ENCODE measurements at regions not wholly inside any gene's neighbourhood (a gene's known extent, or its start where the extent isn't known, plus 50 kb on each side); places are given as distances from the start of the nearest gene placed in this dataset.

GRCh38 chr3:178258121-178258520 is 278.1 kb upstream of the KCNMB2 start:
- DNase-seq (ENCODE audit: low read depth, low spot score) (no peak), FAIRE-seq (no peak)
- dilution Hi-C loops (cut with MboI; ENCODE audit: extremely low pct_ligation_motif_present, low sequenced_read_pairs) (no loop called here), intact Hi-C loops (cut with micrococcal nuclease) (loop anchor here (5.0 kb wide), 2 partner anchors 176 to 1061 kb away; partner anchors contain the start of gene TBL1XR1)
- TF ChIP-seq POLR2AphosphoS5 (IDR thresholded peaks at IDR 0.05; ENCODE audit: insufficient read depth, low read depth, low read length) (no peak), CTCF (IDR thresholded peaks at IDR 0.05; ENCODE audit: extremely low read depth in 1 of 2, insufficient read depth in 1 of 2, low read depth in 1 of 2, low read length in 2 of 2) (no peak), MAX (IDR thresholded peaks at IDR 0.05; ENCODE audit: insufficient read depth, insufficient read length) (no peak), FOS (IDR thresholded peaks at IDR 0.05; ENCODE audit: borderline replicate concordance, insufficient read depth, low read length) (no peak)
- H3K27me3 ChIP-seq (ENCODE audit: control insufficient read depth in 2 of 2, insufficient read depth in 2 of 2, low read length in 2 of 2): no peaks in the 10 kb centered on the region
- H2AFZ ChIP-seq (ENCODE audit: low read depth, low read length): no peak overlapping the region
- H3K27ac ChIP-seq (ENCODE audit: insufficient read depth, low read depth, low read length): no peak overlapping the region
- no peaks in the 10 kb centered on the region for H3K79me2 ChIP-seq (ENCODE audit: control insufficient read depth, insufficient read depth, low read length)
- H3K9ac ChIP-seq (replicated peaks; ENCODE audit: extremely low read depth, insufficient read depth, low read length): no peak overlapping the region
- ChIA-PET CTCF (no interaction called here), POLR2A (no interaction called here)
- H3K9me3 ChIP-seq (replicated peaks; ENCODE audit: control insufficient read depth, insufficient read depth, low read length): no peaks in the 10 kb centered on the region
- H3K36me3 ChIP-seq (ENCODE audit: control insufficient read depth in 2 of 2, extremely low read depth in 1 of 2, insufficient read depth in 2 of 2, low read length in 2 of 2): no peaks in the 10 kb centered on the region
- no peak overlapping the region for H3K4me3 ChIP-seq (replicated peaks in 1 of 3; ENCODE audit: insufficient read depth in 1 of 3, low read depth in 1 of 3, low read length in 3 of 3)
- H3K4me2 ChIP-seq (ENCODE audit: insufficient read depth, low read length): no peak overlapping the region
- H3K4me1 ChIP-seq (ENCODE audit: control insufficient read depth, extremely low read depth, insufficient read depth, low read length): peaks cover 22% of the 10 kb centered on the region
- no peaks in the 10 kb centered on the region for H3K9me1 ChIP-seq (replicated peaks; ENCODE audit: control insufficient read depth, extremely low read depth, insufficient read depth, low read length)
- no TSS peak for BruUV-seq (replicated peaks)
- no peaks in the 10 kb centered on the region for H4K20me1 ChIP-seq (replicated peaks; ENCODE audit: control insufficient read depth, extremely low read depth, insufficient read depth, low read length)

- Histone ChIP-seq H3K4me1 (ENCODE audit: control insufficient read depth, extremely low read depth, insufficient read depth, low read length) (peaks cover 29% of the 10 kb centered on the region), H3K27ac (ENCODE audit: insufficient read depth, low read depth, low read length) (no peak overlapping the region), H3K27me3 (ENCODE audit: control insufficient read depth in 2 of 2, insufficient read depth in 2 of 2, low read length in 2 of 2) (no peaks in the 10 kb centered on the region), H3K36me3 (ENCODE audit: control insufficient read depth in 2 of 2, extremely low read depth in 1 of 2, insufficient read depth in 2 of 2, low read length in 2 of 2) (no peaks in the 10 kb centered on the region), H3K9me1 (replicated peaks; ENCODE audit: control insufficient read depth, extremely low read depth, insufficient read depth, low read length) (no peaks in the 10 kb centered on the region), H3K4me3 (replicated peaks in 1 of 3; ENCODE audit: insufficient read depth in 1 of 3, low read depth in 1 of 3, low read length in 3 of 3) (no peak overlapping the region), H4K20me1 (replicated peaks; ENCODE audit: control insufficient read depth, extremely low read depth, insufficient read depth, low read length) (no peaks in the 10 kb centered on the region), H3K9ac (replicated peaks; ENCODE audit: extremely low read depth, insufficient read depth, low read length) (no peak overlapping the region), H3K4me2 (ENCODE audit: insufficient read depth, low read length) (no peak overlapping the region), H3K79me2 (ENCODE audit: control insufficient read depth, insufficient read depth, low read length) (no peaks in the 10 kb centered on the region), H3K9me3 (replicated peaks; ENCODE audit: control insufficient read depth, insufficient read depth, low read length) (no peaks in the 10 kb centered on the region), H2AFZ (ENCODE audit: low read depth, low read length) (no peak overlapping the region)
- no TSS peak for BruUV-seq (replicated peaks)
- CTCF ChIA-PET: no interaction called here
- POLR2A ChIA-PET: no interaction called here
- no peak for TF ChIP-seq JUN (IDR thresholded peaks at IDR 0.05; ENCODE audit: borderline replicate concordance, insufficient read depth, insufficient read length, low read depth)
- TF ChIP-seq GATA2 (IDR thresholded peaks at IDR 0.05; ENCODE audit: insufficient read depth, insufficient read length, low read depth, low read length): no peak
- no peak for TF ChIP-seq POLR2A (IDR thresholded peaks at IDR 0.05; ENCODE audit: low read depth, low read length)
- no peak for TF ChIP-seq POLR2AphosphoS5 (IDR thresholded peaks at IDR 0.05; ENCODE audit: insufficient read depth, low read depth, low read length)
- no peak for TF ChIP-seq MAX (IDR thresholded peaks at IDR 0.05; ENCODE audit: insufficient read depth, insufficient read length)
- no peak for TF ChIP-seq FOS (IDR thresholded peaks at IDR 0.05; ENCODE audit: borderline replicate concordance, insufficient read depth, low read length)
- no peak for TF ChIP-seq MYC (IDR thresholded peaks at IDR 0.05; ENCODE audit: low read depth, low read length)
- TF ChIP-seq CTCF (IDR thresholded peaks at IDR 0.05; ENCODE audit: extremely low read depth in 1 of 2, insufficient read depth in 1 of 2, low read depth in 1 of 2, low read length in 2 of 2): no peak
- TF ChIP-seq EZH2 (IDR thresholded peaks at IDR 0.05; ENCODE audit: borderline replicate concordance, low read depth, low read length, severe bottlenecking): no peak
- intact Hi-C loops (cut with micrococcal nuclease) (loop anchor here (5.0 kb wide), 2 partner anchors 177 to 1062 kb away; partner anchors contain the start of gene TBL1XR1), dilution Hi-C loops (cut with MboI; ENCODE audit: extremely low pct_ligation_motif_present, low sequenced_read_pairs) (no loop called here)
- no peak for DNase-seq (ENCODE audit: low read depth, low spot score)
- FAIRE-seq: no peak
These were observed 276.5 kb upstream of the KCNMB2 start for GRCh38 chr3:178259703-178260102.
